ENCODE measurements at regions not wholly inside any gene's neighbourhood (a gene's known extent, or its start where the extent isn't known, plus 50 kb on each side); places are given as distances from the start of the nearest gene placed in this dataset.

DNA sequence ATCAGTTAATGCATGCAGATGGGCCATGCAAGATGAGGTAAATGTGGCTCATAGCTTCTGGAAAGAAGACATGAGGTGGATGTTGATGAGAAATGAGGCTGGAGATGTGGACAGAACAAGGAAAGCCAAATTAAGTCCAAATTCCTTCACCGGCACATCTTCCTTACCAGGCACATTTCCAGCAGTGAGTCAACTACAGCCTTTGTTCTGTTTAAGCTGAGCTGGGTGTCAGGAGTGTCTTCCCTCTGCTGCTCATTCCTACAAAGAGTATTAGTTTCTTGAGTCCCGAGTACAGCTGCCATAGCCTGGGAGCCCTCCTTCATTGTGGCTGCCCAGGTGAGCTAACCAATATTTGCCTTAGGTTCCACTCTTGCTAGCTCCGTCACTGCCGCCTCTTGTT lies 945.0 kb downstream of the SLC4A3 start:
- Histone ChIP-seq H3K9me3 (ENCODE audit: control insufficient read depth, insufficient read depth, low read depth, low read length) (no peaks in the 10 kb centered on the region), H3K4me1 (ENCODE audit: control insufficient read depth, insufficient read depth, low read length) (no peaks in the 10 kb centered on the region), H3K27ac (ENCODE audit: extremely low read depth, low read depth, low read length) (no peak overlapping the region), H3K36me3 (ENCODE audit: control insufficient read depth in 2 of 2, insufficient read depth in 1 of 2, low read length in 2 of 2) (no peaks in the 10 kb centered on the region), H3K4me3 (ENCODE audit: low read depth, low read length) (no peak overlapping the region)
- CTCF ChIA-PET = interaction anchor here (0.6 kb wide), 1 partner anchor 604 kb away, joined by 4 read pairs; no protein-coding TSS in a partner anchor
- POLR2A ChIA-PET = no interaction called here
- TF ChIP-seq YY2 (tag by site-specific recombination; IDR thresholded peaks at IDR 0.05) (no peak), ZNF600 (tag by site-specific recombination; IDR thresholded peaks at IDR 0.05) (no peak), BCL11A (tag by site-specific recombination; IDR thresholded peaks at IDR 0.05; ENCODE audit: low read depth) (no peak), ZNF133 (tag by site-specific recombination; IDR thresholded peaks at IDR 0.05) (no peak), OVOL3 (tag by site-specific recombination; IDR thresholded peaks at IDR 0.05) (no peak), ZEB2 (tag by site-specific recombination; IDR thresholded peaks at IDR 0.05) (no peak)

DNA sequence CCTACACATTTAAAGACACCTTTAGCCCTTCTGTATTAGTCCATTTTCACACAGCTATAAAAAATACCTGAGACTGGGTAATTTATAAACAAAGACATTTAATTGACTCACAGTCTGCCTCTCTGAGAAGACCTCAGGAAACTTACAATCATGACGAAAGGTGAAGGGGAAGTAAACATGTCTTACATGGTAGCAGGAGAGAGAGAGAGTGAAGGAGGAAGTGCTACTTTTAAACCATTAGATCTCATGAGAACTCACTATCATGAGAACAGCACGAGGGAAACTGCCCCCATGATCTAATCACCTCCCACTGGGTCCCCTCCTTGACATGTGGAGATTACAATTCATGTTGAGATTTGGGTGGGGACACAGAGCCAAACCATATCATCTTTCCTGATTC lies 946.6 kb downstream of the SLC4A3 start:
- Histone ChIP-seq H3K4me1 (ENCODE audit: control insufficient read depth, insufficient read depth, low read length) (no peaks in the 10 kb centered on the region), H3K9me3 (ENCODE audit: control insufficient read depth, insufficient read depth, low read depth, low read length) (no peaks in the 10 kb centered on the region), H3K27ac (ENCODE audit: extremely low read depth, low read depth, low read length) (no peak overlapping the region), H3K4me3 (ENCODE audit: low read depth, low read length) (no peak overlapping the region), H3K36me3 (ENCODE audit: control insufficient read depth in 2 of 2, insufficient read depth in 1 of 2, low read length in 2 of 2) (no peaks in the 10 kb centered on the region)
- CTCF ChIA-PET = no interaction called here
- TF ChIP-seq, protein P1, sequence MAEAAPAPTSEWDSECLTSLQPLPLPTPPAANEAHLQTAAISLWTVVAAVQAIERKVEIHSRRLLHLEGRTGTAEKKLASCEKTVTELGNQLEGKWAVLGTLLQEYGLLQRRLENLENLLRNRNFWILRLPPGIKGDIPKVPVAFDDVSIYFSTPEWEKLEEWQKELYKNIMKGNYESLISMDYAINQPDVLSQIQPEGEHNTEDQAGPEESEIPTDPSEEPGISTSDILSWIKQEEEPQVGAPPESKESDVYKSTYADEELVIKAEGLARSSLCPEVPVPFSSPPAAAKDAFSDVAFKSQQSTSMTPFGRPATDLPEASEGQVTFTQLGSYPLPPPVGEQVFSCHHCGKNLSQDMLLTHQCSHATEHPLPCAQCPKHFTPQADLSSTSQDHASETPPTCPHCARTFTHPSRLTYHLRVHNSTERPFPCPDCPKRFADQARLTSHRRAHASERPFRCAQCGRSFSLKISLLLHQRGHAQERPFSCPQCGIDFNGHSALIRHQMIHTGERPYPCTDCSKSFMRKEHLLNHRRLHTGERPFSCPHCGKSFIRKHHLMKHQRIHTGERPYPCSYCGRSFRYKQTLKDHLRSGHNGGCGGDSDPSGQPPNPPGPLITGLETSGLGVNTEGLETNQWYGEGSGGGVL (tag by site-specific recombination; IDR thresholded peaks at IDR 0.05) = no peak
- TF ChIP-seq ZNF560 (tag by site-specific recombination; IDR thresholded peaks at IDR 0.05; ENCODE audit: borderline replicate concordance) (no peak), ZNF664 (tag by site-specific recombination; IDR thresholded peaks at IDR 0.05) (no peak), ZSCAN30 (tag by site-specific recombination; IDR thresholded peaks at IDR 0.05) (no peak), ZNF140 (tag by site-specific recombination; IDR thresholded peaks at IDR 0.05) (no peak), BCL11B (tag by site-specific recombination; IDR thresholded peaks at IDR 0.05; ENCODE audit: low read depth) (no peak), ZNF239 (tag by site-specific recombination; IDR thresholded peaks at IDR 0.05) (no peak), ZNF549 (tag by site-specific recombination; IDR thresholded peaks at IDR 0.05) (no peak), ZNF248 (tag by site-specific recombination; IDR thresholded peaks at IDR 0.05) (no peak), ZNF223 (tag by site-specific recombination; IDR thresholded peaks at IDR 0.05) (no peak), ZNF157 (tag by site-specific recombination; IDR thresholded peaks at IDR 0.05) (no peak), ZSCAN16 (tag by site-specific recombination; IDR thresholded peaks at IDR 0.05) (no peak), ZNF211 (tag by site-specific recombination; IDR thresholded peaks at IDR 0.05; ENCODE audit: low read depth) (no peak), ZEB2 (tag by site-specific recombination; IDR thresholded peaks at IDR 0.05) (no peak), KLF8 (tag by site-specific recombination; IDR thresholded peaks at IDR 0.05) (no peak), ZBTB8A (tag by site-specific recombination; IDR thresholded peaks at IDR 0.05) (no peak), ZNF416 (tag by site-specific recombination; IDR thresholded peaks at IDR 0.05) (no peak)
- TF ChIP-seq, protein P2, sequence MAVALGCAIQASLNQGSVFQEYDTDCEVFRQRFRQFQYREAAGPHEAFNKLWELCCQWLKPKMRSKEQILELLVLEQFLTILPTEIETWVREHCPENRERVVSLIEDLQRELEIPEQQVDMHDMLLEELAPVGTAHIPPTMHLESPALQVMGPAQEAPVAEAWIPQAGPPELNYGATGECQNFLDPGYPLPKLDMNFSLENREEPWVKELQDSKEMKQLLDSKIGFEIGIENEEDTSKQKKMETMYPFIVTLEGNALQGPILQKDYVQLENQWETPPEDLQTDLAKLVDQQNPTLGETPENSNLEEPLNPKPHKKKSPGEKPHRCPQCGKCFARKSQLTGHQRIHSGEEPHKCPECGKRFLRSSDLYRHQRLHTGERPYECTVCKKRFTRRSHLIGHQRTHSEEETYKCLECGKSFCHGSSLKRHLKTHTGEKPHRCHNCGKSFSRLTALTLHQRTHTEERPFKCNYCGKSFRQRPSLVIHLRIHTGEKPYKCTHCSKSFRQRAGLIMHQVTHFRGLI (tag by site-specific recombination; IDR thresholded peaks at IDR 0.05) = no peak
- TF ChIP-seq, protein P3, sequence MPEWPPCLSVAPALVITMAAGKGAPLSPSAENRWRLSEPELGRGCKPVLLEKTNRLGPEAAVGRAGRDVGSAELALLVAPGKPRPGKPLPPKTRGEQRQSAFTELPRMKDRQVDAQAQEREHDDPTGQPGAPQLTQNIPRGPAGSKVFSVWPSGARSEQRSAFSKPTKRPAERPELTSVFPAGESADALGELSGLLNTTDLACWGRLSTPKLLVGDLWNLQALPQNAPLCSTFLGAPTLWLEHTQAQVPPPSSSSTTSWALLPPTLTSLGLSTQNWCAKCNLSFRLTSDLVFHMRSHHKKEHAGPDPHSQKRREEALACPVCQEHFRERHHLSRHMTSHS (tag by site-specific recombination; IDR thresholded peaks at IDR 0.05) = no peak
- TF ChIP-seq, protein P4, sequence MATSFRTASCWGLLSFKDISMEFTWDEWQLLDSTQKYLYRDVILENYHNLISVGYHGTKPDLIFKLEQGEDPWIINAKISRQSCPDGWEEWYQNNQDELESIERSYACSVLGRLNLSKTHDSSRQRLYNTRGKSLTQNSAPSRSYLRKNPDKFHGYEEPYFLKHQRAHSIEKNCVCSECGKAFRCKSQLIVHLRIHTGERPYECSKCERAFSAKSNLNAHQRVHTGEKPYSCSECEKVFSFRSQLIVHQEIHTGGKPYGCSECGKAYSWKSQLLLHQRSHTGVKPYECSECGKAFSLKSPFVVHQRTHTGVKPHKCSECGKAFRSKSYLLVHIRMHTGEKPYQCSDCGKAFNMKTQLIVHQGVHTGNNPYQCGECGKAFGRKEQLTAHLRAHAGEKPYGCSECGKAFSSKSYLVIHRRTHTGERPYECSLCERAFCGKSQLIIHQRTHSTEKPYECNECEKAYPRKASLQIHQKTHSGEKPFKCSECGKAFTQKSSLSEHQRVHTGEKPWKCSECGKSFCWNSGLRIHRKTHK (tag by site-specific recombination; IDR thresholded peaks at IDR 0.05) = no peak
- POLR2A ChIA-PET = no interaction called here
